B cell (primary cell): ENCODE measurements at regions not wholly inside any gene's neighbourhood (a gene's known extent, or its start where the extent isn't known, plus 50 kb on each side); places are given as distances from the start of the nearest gene placed in this dataset. TPM values are rescaled to one million over a fixed set of nuclear protein-coding genes. Genes with fewer than 3 reads are reported as not detected.

Experiments used
- ATAC-seq: fragments of 200-7000 bp; cut with Tn5 transposase; one replicate; pipeline ENCODE4 v1.10.0; 2021; ENCODE audit warnings: low read depth, mild to moderate bottlenecking, moderate number of reproducible peaks, moderate library complexity
- CTCF ChIA-PET: fragments of 350-600 bp; sonication (Branson Sonifier 250); formaldehyde crosslinking; loops from one replicate; lab custom pipeline; 2021; ENCODE audit warnings: antibody characterized with exemption, inconsistent platforms; lab: Charles Lee
- POLR2A ChIA-PET: fragments of 350-600 bp; sonication (Branson Sonifier 250); formaldehyde crosslinking; loops from one replicate; lab custom pipeline; 2021; ENCODE audit warnings: antibody characterized with exemption; lab: Charles Lee
- DNase-seq: peaks from one replicate; pipeline ENCODE4 v3.0.0; 2013
- H2AFZ ChIP-seq: 2 replicates; pipeline ENCODE4 v1.6.1; 2012; ENCODE audit warnings: mild to moderate bottlenecking, low read depth, low read length; ENCODE audit not compliant: insufficient read depth, poor library complexity, severe bottlenecking
- H3K27ac ChIP-seq, 2 donors: 1 replicate in 1 of 2; 2 replicates in 1 of 2; pipeline ENCODE4 v1.5.1; 2012 to 2013; ENCODE audit warnings: low read length in 2 of 2, mild to moderate bottlenecking in 2 of 2, moderate library complexity in 1 of 2
- H3K27me3 ChIP-seq, 4 experiments: fragments of 200-600 bp in 1 of 4; sonication (generic) in 1 of 4; replicated peaks in 1 of 4; 1 replicate in 2 of 4; 2 replicates in 2 of 4; pipeline versions ENCODE4 v1.6.1 to v1.7.0; 2013 to 2016; ENCODE audit warnings: low read length in 3 of 4, mild to moderate bottlenecking in 2 of 4, mixed read lengths in 1 of 4, moderate library complexity in 1 of 4; ENCODE audit not compliant: insufficient read depth in 4 of 4, control insufficient read depth in 3 of 4; ENCODE audit errors: control extremely low read depth in 1 of 4
- H3K36me3 ChIP-seq, 2 experiments: replicated peaks in 1 of 2; 1 replicate in 1 of 2; 2 replicates in 1 of 2; pipeline versions ENCODE4 v1.6.1 to v1.7.1; 2013; ENCODE audit warnings: low read length in 1 of 2; ENCODE audit not compliant: insufficient read depth in 2 of 2, control insufficient read depth in 1 of 2; ENCODE audit errors: control extremely low read depth in 1 of 2, extremely low read depth in 1 of 2
- H3K4me1 ChIP-seq, 2 donors: fragments of 200-600 bp in 1 of 2; sonication (generic) in 1 of 2; 1 replicate in 1 of 2; 2 replicates in 1 of 2; pipeline versions ENCODE4 v1.5.1 to v1.6.1; 2013 to 2017; ENCODE audit warnings: low read length in 2 of 2; ENCODE audit not compliant: control insufficient read depth in 2 of 2, insufficient read depth in 2 of 2
- H3K4me2 ChIP-seq: replicated peaks from 2 replicates; pipeline ENCODE3; 2012; ENCODE audit warnings: mild to moderate bottlenecking, low read depth, low read length; ENCODE audit not compliant: poor library complexity, severe bottlenecking
- H3K4me3 ChIP-seq, 5 experiments: fragments of 200-600 bp in 1 of 5; sonication (generic) in 1 of 5; 1 replicate in 3 of 5; 2 replicates in 2 of 5; pipeline versions ENCODE4 v1.5.1 to v1.7.0; 2011 to 2016; ENCODE audit warnings: low read length in 4 of 5, mild to moderate bottlenecking in 4 of 5, low read depth in 2 of 5, control low read depth in 1 of 5, moderate library complexity in 1 of 5; ENCODE audit not compliant: insufficient read depth in 1 of 5; ENCODE audit errors: control extremely low read depth in 1 of 5, extremely low read depth in 1 of 5
- H3K79me2 ChIP-seq: fragments of 200-600 bp; sonication (generic); one replicate; pipeline ENCODE4 v1.6.0; 2016; ENCODE audit warnings: low read length; ENCODE audit not compliant: control insufficient read depth, insufficient read depth
- H3K9ac ChIP-seq: fragments of 200-600 bp; sonication (generic); 2 replicates; pipeline ENCODE4 v1.6.1; 2017; ENCODE audit warnings: mild to moderate bottlenecking, low read length, moderate library complexity
- H3K9me3 ChIP-seq, 3 donors: one replicate each; pipeline versions ENCODE4 v1.6.1 to v1.7.1; 2013; ENCODE audit warnings: low read length in 2 of 3; ENCODE audit not compliant: control insufficient read depth in 2 of 3, insufficient read depth in 1 of 3; ENCODE audit errors: control extremely low read depth in 1 of 3
- H4K20me1 ChIP-seq: 2 replicates; pipeline ENCODE4 v1.6.0; 2012; ENCODE audit warnings: mild to moderate bottlenecking, low read length; ENCODE audit not compliant: insufficient read depth, control insufficient read depth, poor library complexity, severe bottlenecking
- H3K27ac Mint-ChIP-seq: one replicate; pipeline ENCODE4 v1.8.0; 2021; ENCODE audit warnings: mixed read lengths
- H3K27me3 Mint-ChIP-seq: one replicate; pipeline ENCODE4 v1.8.0; 2021; ENCODE audit warnings: mixed read lengths
- H3K4me1 Mint-ChIP-seq: one replicate; pipeline ENCODE4 v1.8.0; 2021; ENCODE audit warnings: mixed read lengths
- H3K4me3 Mint-ChIP-seq: one replicate; pipeline ENCODE4 v1.8.0; 2021; ENCODE audit warnings: mixed read lengths
- H3K9me3 Mint-ChIP-seq: one replicate; pipeline ENCODE4 v1.8.0; 2022; ENCODE audit warnings: mixed read lengths; ENCODE audit not compliant: insufficient read depth
- EZH2 ChIP-seq: IDR thresholded peaks from 2 replicates; pipeline ENCODE4 v1.6.1; 2012; ENCODE audit warnings: borderline replicate concordance, low read depth, mild to moderate bottlenecking, moderate library complexity, low read length; ENCODE audit not compliant: insufficient read depth, poor library complexity, severe bottlenecking
- WGBS: methylation state at CpG from one replicate; pipeline ENCODE4 v1.1.5; 2013; ENCODE audit warnings: missing lambda C conversion rate; ENCODE audit not compliant: insufficient coverage; 5-methylcytosine and 5-hydroxymethylcytosine counted together
- intact Hi-C: fragments of 100-400 bp; cut with micrococcal nuclease; formaldehyde crosslinking; loops from one replicate; pipeline ENCODE4 v1.10.0; 2022
- small RNA-seq: library from RNA; depleted of rRNA; stranded (forward); fragments of <200 nt; gene quantifications from one replicate; pipeline ENCODE3, GENCODE V24; 2012; ENCODE audit warnings: low replicate concordance, low read depth; ENCODE audit not compliant: insufficient read length
- TF ChIP-seq, protein P1 (sequence below): fragments of 200-600 bp; IDR thresholded peaks from one replicate; pipeline ENCODE4 v1.8.0; 2022; ENCODE audit warnings: antibody characterized with exemption, mild to moderate bottlenecking

DNA sequence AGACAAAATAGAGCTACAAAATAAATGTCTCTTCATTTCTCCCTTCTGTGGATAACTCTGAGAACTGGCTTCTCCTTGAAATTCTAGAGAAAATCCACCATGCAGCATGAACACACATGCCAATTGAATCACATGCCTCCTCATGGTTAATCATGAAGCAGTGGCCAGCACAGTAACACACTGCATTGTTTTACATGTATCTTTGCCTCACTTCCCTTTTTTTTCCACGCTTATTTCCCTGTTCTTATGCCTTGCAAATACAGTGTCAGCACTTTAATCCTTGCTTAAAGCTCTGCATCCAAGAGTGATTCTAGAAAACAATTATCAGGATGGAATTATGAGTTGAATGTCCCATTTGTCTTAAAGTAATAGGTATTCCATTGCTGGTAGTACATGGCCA, 50.3 kb upstream of the ZBTB7C start:
- WGBS: 0% methylated on average over 1 of the region's 1 CpG
- H3K9ac ChIP-seq: no peak overlapping the region
- no peak overlapping the region for H3K27ac ChIP-seq
- no peak overlapping the region for H2AFZ ChIP-seq
- intact Hi-C loops: no loop called here
- DNase-seq: no peak
- Mint-ChIP-seq H3K27ac (no peak overlapping the region), H3K4me1 (no peaks in the 10 kb centered on the region), H3K4me3 (no peak overlapping the region), H3K27me3 (peaks cover 26% of the 10 kb centered on the region), H3K9me3 (no peaks in the 10 kb centered on the region)
- no peaks in the 10 kb centered on the region for H3K79me2 ChIP-seq
- no peak overlapping the region for H3K4me3 ChIP-seq
- H3K9me3 ChIP-seq: no peaks in the 10 kb centered on the region
- no peak overlapping the region for H3K4me2 ChIP-seq
- no peaks in the 10 kb centered on the region for H3K4me1 ChIP-seq
- H3K36me3 ChIP-seq: no peaks in the 10 kb centered on the region
- CTCF ChIA-PET: interaction anchor here (0.6 to 3.3 kb wide), 3 partner anchors 10 to 28 kb away, joined by 3 to 15 read pairs (median 5); no protein-coding TSS in a partner anchor
- TF ChIP-seq, protein P1, sequence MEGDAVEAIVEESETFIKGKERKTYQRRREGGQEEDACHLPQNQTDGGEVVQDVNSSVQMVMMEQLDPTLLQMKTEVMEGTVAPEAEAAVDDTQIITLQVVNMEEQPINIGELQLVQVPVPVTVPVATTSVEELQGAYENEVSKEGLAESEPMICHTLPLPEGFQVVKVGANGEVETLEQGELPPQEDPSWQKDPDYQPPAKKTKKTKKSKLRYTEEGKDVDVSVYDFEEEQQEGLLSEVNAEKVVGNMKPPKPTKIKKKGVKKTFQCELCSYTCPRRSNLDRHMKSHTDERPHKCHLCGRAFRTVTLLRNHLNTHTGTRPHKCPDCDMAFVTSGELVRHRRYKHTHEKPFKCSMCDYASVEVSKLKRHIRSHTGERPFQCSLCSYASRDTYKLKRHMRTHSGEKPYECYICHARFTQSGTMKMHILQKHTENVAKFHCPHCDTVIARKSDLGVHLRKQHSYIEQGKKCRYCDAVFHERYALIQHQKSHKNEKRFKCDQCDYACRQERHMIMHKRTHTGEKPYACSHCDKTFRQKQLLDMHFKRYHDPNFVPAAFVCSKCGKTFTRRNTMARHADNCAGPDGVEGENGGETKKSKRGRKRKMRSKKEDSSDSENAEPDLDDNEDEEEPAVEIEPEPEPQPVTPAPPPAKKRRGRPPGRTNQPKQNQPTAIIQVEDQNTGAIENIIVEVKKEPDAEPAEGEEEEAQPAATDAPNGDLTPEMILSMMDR: no peak
- TF ChIP-seq EZH2: no peak
- ATAC-seq: no peak
- peaks cover 0 to 10% (median 6%) of the 10 kb centered on the region in 4 experiments for H3K27me3 ChIP-seq
- POLR2A ChIA-PET: no interaction called here
- no peaks in the 10 kb centered on the region for H4K20me1 ChIP-seq

DNA sequence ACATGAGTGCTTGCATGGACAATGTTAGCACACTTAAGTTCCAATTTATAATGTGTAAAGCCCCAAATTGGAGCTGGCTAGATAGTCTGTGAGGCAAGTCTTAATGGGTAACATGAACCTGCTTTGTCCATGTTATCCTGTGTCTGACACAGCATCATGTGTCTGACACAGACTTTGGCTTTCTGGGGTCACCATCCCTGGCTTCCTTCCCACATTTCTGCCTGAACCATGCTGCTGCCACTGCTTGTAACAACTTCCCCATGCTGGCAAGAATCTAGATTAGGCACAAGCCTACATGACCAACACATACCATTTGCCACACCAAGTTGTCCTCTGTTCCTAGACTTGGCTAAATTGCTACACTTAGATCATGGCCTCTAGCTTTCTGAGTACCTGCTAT, 49.8 kb upstream of the ZBTB7C start:
- H3K9ac ChIP-seq: no peak overlapping the region
- ATAC-seq: no peak
- H3K36me3 ChIP-seq: no peaks in the 10 kb centered on the region
- H3K4me3 Mint-ChIP-seq: no peak overlapping the region
- no peak overlapping the region for H3K27ac ChIP-seq
- TF ChIP-seq EZH2: no peak
- TF ChIP-seq, protein P1: no peak
- no peaks in the 10 kb centered on the region for H3K9me3 Mint-ChIP-seq
- H3K4me3 ChIP-seq: no peak overlapping the region
- H4K20me1 ChIP-seq: no peaks in the 10 kb centered on the region
- CTCF ChIA-PET: interaction anchor here (0.6 to 3.3 kb wide), 2 partner anchors 13 to 28 kb away, joined by 3 to 15 read pairs; no protein-coding TSS in a partner anchor
- no peaks in the 10 kb centered on the region for H3K4me1 ChIP-seq
- DNase-seq: no peak
- no peak overlapping the region for H3K4me2 ChIP-seq
- H3K27me3 ChIP-seq: peaks cover 0 to 13% (median 7%) of the 10 kb centered on the region in 4 experiments
- H2AFZ ChIP-seq: no peak overlapping the region
- no peaks in the 10 kb centered on the region for H3K9me3 ChIP-seq
- peaks cover 31% of the 10 kb centered on the region for H3K27me3 Mint-ChIP-seq
- POLR2A ChIA-PET: no interaction called here
- no peaks in the 10 kb centered on the region for H3K4me1 Mint-ChIP-seq
- H3K27ac Mint-ChIP-seq: no peak overlapping the region
- no peaks in the 10 kb centered on the region for H3K79me2 ChIP-seq
- intact Hi-C loops: no loop called here

Small RNA genes in the stretch of these regions (small RNA-seq; reads per million reads assigned to genes)
- gene AC024288.1: not detected
- gene RNA5SP456: not detected
